Kidney glomerular epithelial cell (primary cell): ENCODE measurements at regions not wholly inside any gene's neighbourhood (a gene's known extent, or its start where the extent isn't known, plus 50 kb on each side); places are given as distances from the start of the nearest gene placed in this dataset.
"Not testable (repeated sequence)": the region's sequence is repeated elsewhere in the genome, so short reads cannot be mapped to it uniquely, and the experiment has no call there.

Source experiments
- DNase-seq: peaks from one replicate; lab custom pipeline; 2025; lab: John Stamatoyannopoulos, UW

DNA sequence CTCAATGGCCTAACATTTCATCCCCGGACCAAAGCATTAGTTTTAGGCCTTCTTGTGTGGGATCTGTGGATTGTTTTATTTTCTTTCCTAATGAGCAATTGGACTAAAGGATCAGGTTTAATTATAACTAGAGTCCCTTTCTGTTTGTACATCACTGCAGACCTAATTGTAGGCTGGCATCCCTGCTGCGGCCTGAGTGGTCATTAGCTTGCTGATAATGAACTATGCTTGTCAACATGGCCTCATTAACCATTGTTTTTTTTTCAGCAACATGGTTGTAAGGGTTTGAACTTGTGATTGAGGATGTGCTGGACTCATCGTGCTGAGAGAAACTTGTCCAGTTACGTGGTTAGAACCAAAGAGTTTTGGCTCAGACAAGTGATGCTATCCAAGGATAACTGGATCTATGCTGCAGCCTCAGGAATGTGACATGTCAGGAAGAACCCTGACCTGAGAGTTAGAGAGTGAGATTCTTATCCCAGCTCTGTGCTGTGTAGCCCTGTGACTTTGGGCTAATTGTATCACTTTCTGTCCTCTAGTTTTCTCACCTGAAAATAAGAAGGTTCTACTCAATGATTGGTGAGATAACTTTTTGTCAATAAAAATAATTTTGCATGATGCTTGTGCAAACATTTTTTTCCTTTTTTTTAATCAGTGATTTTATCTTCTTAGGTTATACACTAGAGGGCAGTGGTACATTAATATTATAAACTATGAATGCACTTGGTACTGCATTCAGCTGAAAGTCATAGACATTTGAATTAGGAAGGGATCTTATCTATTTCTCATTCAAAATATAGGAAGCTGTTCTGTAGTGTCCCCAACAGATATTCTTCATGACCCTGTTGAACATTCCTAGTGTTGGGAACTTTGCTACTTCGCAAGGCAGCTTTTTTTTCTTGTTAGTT is 140.9 kb downstream of the RNF144B start:
- DNase-seq = peak; percentile 36

- no peak for DNase-seq
Measured at GRCh38 chr6:18530201-18530600, 143.1 kb downstream of the RNF144B start.

GRCh38 chr6:18532139-18532538 is 145.0 kb downstream of the RNF144B start:
- DNase-seq = no peak

- DNase-seq = no peak
Measured at GRCh38 chr6:18533793-18534192, 146.6 kb downstream of the RNF144B start.

GRCh38 chr6:18536591-18537055 is 149.5 kb downstream of the RNF144B start:
- DNase-seq = no peak

DNA sequence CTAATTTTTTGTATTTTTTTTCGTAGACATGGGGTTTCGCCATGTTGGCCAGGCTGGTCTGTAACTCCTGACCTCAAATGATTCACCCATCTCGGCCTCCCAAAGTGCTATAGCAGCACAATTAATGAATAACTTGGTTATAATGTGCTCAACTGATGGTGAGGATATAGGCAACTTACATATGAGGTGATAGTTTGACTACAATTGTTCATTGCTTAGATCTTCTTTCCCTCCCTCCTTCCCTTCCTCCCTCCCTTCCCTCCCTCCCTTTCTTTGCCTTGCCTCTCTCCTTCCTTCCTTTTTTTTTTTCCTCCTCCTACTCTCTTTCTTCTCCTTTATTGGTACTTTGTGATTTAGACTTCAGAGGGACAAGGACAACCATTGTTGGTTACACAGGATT is 151.2 kb downstream of the RNF144B start:
- DNase-seq = no peak

GRCh38 chr6:18543051-18543450 is 155.9 kb downstream of the RNF144B start:
- DNase-seq = no peak

DNA sequence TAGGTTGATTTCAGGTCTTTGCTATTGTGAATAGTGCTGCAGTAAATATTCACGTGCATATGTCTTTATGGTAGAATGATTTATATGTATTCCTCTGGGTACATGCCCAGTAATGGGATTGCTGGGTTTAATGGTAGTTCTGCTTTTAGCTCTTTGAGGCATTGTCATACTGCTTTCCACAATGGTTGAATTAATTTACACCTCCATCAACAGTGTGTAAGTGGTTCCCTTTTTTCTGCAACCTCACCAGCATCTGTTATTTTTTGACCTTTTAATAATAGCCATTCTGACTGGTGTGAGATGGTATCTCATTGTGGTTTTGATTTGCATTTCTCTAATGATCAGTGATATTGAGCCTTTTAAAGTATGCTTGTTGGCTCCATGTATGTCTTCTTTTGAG is 158.0 kb downstream of the RNF144B start:
- DNase-seq = not testable (repeated sequence)

- no peak for DNase-seq
Measured at GRCh38 chr6:18545726-18546125, 158.6 kb downstream of the RNF144B start.

- DNase-seq = no peak
Measured at GRCh38 chr6:18550119-18550518, 163.0 kb downstream of the RNF144B start.

DNA sequence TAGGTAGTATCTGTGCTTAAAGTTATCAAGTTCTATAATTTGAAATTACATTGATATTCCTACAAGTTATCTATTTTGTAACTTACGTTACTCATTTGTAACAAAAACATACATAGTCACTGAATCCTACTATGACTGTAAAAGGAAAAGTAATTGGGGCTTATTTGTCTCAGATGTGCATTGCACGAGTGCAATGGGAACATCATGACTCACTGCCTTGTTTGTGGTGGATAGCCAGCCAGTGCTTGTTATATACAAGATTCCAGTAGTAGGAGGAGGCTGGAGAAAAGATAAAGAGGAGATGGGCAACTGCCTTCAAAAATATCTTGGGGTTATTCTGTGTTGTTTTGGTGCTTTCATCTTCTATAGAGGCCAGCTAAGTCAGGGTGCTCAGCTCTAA is 164.1 kb downstream of the RNF144B start:
- DNase-seq = no peak

DNA sequence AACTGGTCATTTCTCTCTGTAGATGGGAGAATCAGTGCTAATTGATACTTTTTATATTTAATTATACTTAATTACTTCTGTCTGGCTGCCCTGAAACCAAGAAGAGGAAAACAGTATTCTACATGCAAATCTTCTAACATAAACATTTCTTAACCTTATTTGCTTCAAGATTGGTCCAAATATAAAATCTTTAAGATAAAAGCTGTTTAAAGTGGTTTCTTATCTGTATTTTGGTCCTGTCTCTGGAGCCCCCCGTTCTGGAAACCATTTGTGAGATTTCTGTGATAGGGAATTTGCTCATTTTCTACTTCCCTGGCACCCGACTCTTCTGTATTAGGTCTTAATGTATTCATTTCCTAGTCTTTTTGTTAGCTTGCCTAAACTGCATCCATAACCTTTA is 168.6 kb downstream of the RNF144B start:
- DNase-seq = no peak

GRCh38 chr6:18561037-18561750 is 174.0 kb downstream of the RNF144B start:
- DNase-seq = no peak

- no peak for DNase-seq
Measured at GRCh38 chr6:18562726-18563125, 175.6 kb downstream of the RNF144B start.

DNA sequence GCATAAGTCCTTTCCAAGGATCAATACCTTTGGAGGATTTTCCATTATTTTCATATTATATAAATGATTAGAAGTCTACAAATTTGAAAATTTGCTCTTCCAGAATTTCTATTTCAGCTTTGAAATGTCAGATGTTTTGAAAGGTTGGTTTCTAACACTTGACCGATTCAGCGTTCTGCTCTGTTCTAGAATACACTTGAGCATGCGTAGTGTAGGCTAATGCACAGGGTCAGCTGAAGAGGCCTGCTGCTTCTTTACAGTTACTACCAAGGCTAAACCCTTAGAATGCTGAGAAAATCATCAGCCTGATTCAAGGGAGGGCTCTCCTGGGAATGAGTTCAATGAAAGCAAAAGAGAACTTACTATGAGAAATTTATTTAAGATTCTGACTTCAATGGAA is 177.6 kb downstream of the RNF144B start:
- DNase-seq = no peak

- DNase-seq = no peak
Measured at GRCh38 chr6:18565231-18565630, 178.1 kb downstream of the RNF144B start.

DNA sequence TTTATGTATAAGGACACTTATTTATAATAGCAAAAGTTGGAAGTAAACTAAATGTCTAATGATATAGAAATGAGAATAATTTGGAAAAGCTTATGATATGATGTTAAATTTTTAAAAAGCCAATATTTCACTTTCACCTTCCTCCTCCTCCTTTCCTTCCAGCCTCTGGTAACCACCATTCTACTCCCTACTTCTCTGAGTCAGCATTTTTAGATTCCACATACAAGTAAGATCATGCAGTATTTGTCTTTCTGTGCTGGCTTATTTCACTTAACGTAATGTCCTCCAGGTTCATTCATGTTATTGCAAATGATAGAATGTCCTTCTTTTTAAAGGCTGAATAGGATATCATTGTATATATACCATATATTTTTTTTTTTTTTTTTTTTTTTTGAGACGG is 180.2 kb downstream of the RNF144B start:
- no peak for DNase-seq

DNA sequence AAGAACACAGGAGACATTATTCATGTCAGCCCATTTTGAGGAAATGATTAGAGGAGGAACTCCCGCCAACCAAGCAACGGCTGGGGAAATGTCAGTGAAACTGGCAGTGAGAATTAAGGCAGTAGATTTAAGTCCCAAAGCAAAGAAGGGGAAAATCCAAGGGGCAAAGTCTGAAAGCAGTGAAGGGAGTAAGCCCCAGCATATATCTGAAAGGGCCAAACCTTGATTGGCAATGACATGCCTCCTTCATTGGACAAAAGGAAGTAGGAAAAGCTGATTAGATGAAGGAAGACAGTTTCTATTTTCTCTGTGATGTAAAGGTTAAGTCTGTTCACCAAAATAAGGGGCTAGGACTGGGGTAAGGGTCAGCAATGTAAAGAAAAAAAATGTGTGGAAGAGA is 190.3 kb downstream of the RNF144B start:
- DNase-seq = no peak

GRCh38 chr6:18579166-18579565 is 192.0 kb downstream of the RNF144B start:
- no peak for DNase-seq

GRCh38 chr6:18579869-18580268 is 192.7 kb downstream of the RNF144B start:
- no peak for DNase-seq

GRCh38 chr6:18584372-18584771 is 197.2 kb downstream of the RNF144B start:
- no peak for DNase-seq

GRCh38 chr6:18585032-18585573 is 198.0 kb downstream of the RNF144B start:
- peak; percentile 88 for DNase-seq

DNA sequence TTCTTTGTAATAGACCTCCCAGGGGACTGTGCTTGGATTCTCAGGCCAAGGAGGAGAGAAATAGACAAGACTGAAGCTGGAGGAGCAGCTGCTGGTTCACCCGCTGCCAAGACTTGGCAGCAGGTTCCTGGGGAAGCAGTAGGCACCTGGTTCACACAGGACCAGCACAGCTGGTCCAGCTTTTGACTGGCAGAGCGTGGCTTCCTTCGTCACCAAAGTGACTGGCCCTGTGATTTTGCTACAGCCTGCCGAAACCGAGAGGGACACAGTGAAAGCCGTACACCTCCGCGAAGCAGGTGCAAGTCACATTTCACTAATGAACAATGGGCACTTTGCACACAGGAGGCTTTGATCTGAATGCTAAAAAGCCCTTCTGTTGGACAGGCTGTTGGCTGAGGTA is 199.0 kb downstream of the RNF144B start:
- no peak for DNase-seq
